ENCODE measurements at regions not wholly inside any gene's neighbourhood (a gene's known extent, or its start where the extent isn't known, plus 50 kb on each side); places are given as distances from the start of the nearest gene placed in this dataset.
A peak's percentile ranks its signal among the peaks of the same experiment; 100 is the strongest.

DNA sequence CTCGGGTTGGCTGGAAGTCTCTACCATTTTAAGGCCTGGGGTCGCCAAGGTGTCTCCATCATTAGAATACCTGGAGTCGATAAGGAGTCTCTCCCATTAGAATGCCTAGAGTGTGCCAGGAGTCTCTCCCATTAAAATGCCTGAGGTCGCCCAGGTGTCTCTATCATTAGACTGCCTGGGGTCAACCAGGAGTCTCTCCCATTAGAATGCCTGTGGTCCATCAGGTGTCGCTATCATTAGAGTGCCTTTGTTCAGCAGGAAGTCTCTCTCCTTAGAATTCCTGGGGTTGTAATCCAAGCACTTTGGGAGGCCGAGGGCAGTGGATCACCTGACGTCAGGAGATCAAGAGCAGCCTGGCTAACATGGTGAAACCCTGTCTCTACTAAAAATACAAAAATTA, 1533.0 kb downstream of the UQCRFS1 start:
- H3K4me3 ChIP-seq: no peak overlapping the region
- no peak overlapping the region for H3K27ac ChIP-seq
- no peaks in the 10 kb centered on the region for H3K27me3 ChIP-seq
- H3K36me3 ChIP-seq: no peaks in the 10 kb centered on the region
- H3K4me1 ChIP-seq: no peaks in the 10 kb centered on the region
- peak in 1 of 2 donors; percentile 67 for DNase-seq (ENCODE audit: extremely low spot score in 2 of 2)
- TF ChIP-seq POLR2AphosphoS5 (IDR thresholded peaks at IDR 0.05; ENCODE audit: insufficient read depth in 1 of 2, low read depth in 1 of 2) (no peak), POLR2A (IDR thresholded peaks at IDR 0.05) (no peak)
- TF ChIP-seq, protein P1, sequence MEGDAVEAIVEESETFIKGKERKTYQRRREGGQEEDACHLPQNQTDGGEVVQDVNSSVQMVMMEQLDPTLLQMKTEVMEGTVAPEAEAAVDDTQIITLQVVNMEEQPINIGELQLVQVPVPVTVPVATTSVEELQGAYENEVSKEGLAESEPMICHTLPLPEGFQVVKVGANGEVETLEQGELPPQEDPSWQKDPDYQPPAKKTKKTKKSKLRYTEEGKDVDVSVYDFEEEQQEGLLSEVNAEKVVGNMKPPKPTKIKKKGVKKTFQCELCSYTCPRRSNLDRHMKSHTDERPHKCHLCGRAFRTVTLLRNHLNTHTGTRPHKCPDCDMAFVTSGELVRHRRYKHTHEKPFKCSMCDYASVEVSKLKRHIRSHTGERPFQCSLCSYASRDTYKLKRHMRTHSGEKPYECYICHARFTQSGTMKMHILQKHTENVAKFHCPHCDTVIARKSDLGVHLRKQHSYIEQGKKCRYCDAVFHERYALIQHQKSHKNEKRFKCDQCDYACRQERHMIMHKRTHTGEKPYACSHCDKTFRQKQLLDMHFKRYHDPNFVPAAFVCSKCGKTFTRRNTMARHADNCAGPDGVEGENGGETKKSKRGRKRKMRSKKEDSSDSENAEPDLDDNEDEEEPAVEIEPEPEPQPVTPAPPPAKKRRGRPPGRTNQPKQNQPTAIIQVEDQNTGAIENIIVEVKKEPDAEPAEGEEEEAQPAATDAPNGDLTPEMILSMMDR (IDR thresholded peaks at IDR 0.05): no peak
- H3K9me3 ChIP-seq: no peaks in the 10 kb centered on the region
- intact Hi-C loops (cut with DNase I): no loop called here

DNA sequence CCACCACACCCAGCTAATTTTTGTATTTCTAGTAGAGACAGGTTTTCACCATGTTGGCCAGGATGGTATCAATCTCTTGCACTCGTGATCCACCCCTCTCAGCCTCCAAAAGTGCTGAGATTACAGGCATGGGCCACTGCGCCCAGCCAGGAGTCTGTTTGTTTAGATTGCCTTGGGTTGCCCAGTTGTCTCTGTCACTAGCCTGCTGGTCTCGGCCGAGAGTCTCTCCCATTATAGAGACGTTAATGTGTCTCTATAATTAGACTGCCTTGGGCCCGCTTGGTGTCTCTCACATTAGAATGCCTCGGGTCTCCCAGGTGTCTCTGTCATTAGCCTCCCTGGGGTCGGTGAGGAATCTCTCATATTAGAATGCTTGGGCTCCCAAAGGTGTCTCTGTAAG, 1533.6 kb downstream of the UQCRFS1 start:
- no peaks in the 10 kb centered on the region for H3K27me3 ChIP-seq
- DNase-seq (ENCODE audit: extremely low spot score in 2 of 2): peak; percentile 32 to 61
- H3K27ac ChIP-seq: no peak overlapping the region
- no peak overlapping the region for H3K4me3 ChIP-seq
- no peak for TF ChIP-seq POLR2A (IDR thresholded peaks at IDR 0.05)
- TF ChIP-seq, protein P1 (IDR thresholded peaks at IDR 0.05): no peak
- TF ChIP-seq POLR2AphosphoS5 (IDR thresholded peaks at IDR 0.05; ENCODE audit: insufficient read depth in 1 of 2, low read depth in 1 of 2): no peak
- H3K36me3 ChIP-seq: no peaks in the 10 kb centered on the region
- intact Hi-C loops (cut with DNase I): no loop called here
- no peaks in the 10 kb centered on the region for H3K4me1 ChIP-seq
- no peaks in the 10 kb centered on the region for H3K9me3 ChIP-seq

DNA sequence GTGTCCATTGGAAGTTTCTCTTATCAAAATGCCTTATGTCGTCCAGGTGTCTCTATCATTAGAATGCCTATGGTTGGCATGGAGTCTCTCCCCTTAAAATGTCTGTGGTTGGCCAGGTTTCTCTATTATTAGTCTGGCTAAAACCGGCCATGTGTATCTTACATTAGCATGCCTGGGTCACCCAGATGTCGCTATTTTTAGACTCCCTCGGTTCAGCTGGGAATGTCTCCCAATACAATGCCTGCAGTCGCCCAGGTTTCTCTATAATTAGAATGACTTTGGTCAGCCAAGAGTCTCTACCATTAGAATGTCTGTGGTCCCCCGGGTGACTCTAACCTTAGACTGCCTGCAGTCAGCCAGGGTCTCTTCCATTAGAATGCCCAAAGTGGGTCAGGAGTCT, 1536.1 kb downstream of the UQCRFS1 start:
- Histone ChIP-seq H3K27ac (no peak overlapping the region), H3K9me3 (no peaks in the 10 kb centered on the region), H3K4me3 (no peak overlapping the region), H3K36me3 (no peaks in the 10 kb centered on the region), H3K27me3 (no peaks in the 10 kb centered on the region), H3K4me1 (no peaks in the 10 kb centered on the region)
- DNase-seq (ENCODE audit: extremely low spot score in 2 of 2): peak in 1 of 2 donors; percentile 27
- intact Hi-C loops (cut with DNase I): no loop called here
- TF ChIP-seq, protein P1 (IDR thresholded peaks at IDR 0.05): no peak

DNA sequence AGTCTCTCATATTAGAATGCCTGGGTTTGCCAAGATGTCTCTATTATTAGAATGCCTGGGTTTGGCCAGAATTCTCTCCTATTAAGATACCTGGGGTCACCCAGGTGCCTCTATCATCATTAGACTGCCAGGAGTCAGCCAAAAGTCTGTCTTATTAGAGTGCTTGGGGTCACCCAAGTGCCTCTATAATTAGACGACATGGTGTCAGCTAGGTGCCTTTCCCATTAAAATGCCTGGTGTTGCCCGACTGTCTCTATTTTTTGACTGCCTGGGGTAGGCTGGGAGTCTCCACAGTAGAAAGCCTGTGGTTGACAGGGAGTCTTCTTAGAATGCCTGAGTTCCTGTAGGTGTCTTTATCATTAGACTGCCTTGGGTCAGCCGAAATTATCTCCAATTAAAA, 1536.6 kb downstream of the UQCRFS1 start:
- TF ChIP-seq, protein P1 (IDR thresholded peaks at IDR 0.05): no peak
- TF ChIP-seq POLR2A (IDR thresholded peaks at IDR 0.05) (no peak), POLR2AphosphoS5 (IDR thresholded peaks at IDR 0.05; ENCODE audit: insufficient read depth in 1 of 2, low read depth in 1 of 2) (no peak)
- no peaks in the 10 kb centered on the region for H3K36me3 ChIP-seq
- no peak overlapping the region for H3K4me3 ChIP-seq
- H3K27me3 ChIP-seq: no peaks in the 10 kb centered on the region
- intact Hi-C loops (cut with DNase I): no loop called here
- H3K4me1 ChIP-seq: no peaks in the 10 kb centered on the region
- DNase-seq (ENCODE audit: extremely low spot score in 2 of 2): peak in 1 of 2 donors; percentile 29
- H3K9me3 ChIP-seq: no peaks in the 10 kb centered on the region
- no peak overlapping the region for H3K27ac ChIP-seq

DNA sequence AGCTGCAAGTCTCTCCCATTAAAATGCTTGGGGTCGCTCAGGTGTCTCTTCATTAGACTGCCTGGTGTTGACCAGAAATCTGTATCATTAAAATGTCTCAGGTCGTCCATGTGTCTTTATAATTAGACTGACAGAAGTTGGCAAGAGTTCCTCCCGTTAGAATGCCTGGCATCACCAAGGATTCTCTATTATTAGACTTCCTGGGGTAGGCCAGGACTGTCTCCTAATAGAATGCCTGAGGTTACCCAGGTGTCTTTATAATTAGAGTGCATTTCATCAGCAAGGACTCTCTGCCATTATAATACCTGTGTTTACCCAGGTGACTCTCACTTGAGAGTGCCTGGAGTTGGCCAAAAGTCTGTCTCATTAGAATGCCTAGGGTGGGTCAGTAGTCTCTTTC, 1537.2 kb downstream of the UQCRFS1 start:
- no peak overlapping the region for H3K4me3 ChIP-seq
- DNase-seq (ENCODE audit: extremely low spot score in 2 of 2): no peak

More for the DNA sequence above, 1537.2 kb downstream of the UQCRFS1 start:
- Histone ChIP-seq H3K9me3 (no peaks in the 10 kb centered on the region), H3K27me3 (no peaks in the 10 kb centered on the region), H3K4me1 (no peaks in the 10 kb centered on the region), H3K27ac (no peak overlapping the region), H3K36me3 (no peaks in the 10 kb centered on the region)
- intact Hi-C loops (cut with DNase I): no loop called here
- TF ChIP-seq POLR2AphosphoS5 (IDR thresholded peaks at IDR 0.05; ENCODE audit: insufficient read depth in 1 of 2, low read depth in 1 of 2) (no peak), POLR2A (IDR thresholded peaks at IDR 0.05) (no peak)
- TF ChIP-seq, protein P1 (IDR thresholded peaks at IDR 0.05): no peak

Data from vagina (tissue), 2 donors.